Effector memory CD4-positive, alpha-beta T cell (primary cell): ENCODE measurements at regions not wholly inside any gene's neighbourhood (a gene's known extent, or its start where the extent isn't known, plus 50 kb on each side); places are given as distances from the start of the nearest gene placed in this dataset.

Experiments
- DNase-seq, 3 donors: peaks; one replicate each; pipeline ENCODE4 v3.0.0-alpha.2; 2020
- H3K27ac ChIP-seq: 2 replicates; pipeline ENCODE4 v1.7.0; 2013; ENCODE audit warnings: mild to moderate bottlenecking, low read length, moderate library complexity; ENCODE audit not compliant: insufficient read depth, poor library complexity, severe bottlenecking
- H3K27me3 ChIP-seq: replicated peaks from 2 replicates; pipeline ENCODE4 v1.7.0; 2013; ENCODE audit warnings: mild to moderate bottlenecking, low read length; ENCODE audit not compliant: insufficient read depth, control insufficient read depth, poor library complexity, severe bottlenecking
- H3K36me3 ChIP-seq: 2 replicates; pipeline ENCODE4 v1.7.0; 2013; ENCODE audit warnings: mild to moderate bottlenecking, low read length, moderate library complexity; ENCODE audit not compliant: control insufficient read depth, insufficient read depth
- H3K4me1 ChIP-seq: 2 replicates; pipeline ENCODE4 v1.7.0; 2013; ENCODE audit warnings: low read length, mild to moderate bottlenecking; ENCODE audit not compliant: control insufficient read depth, insufficient read depth, poor library complexity, severe bottlenecking
- H3K4me3 ChIP-seq: 2 replicates; pipeline ENCODE4 v1.7.0; 2013; ENCODE audit warnings: low read length, low read depth, mild to moderate bottlenecking; ENCODE audit not compliant: insufficient read depth, poor library complexity, severe bottlenecking
- H3K9me3 ChIP-seq: 2 replicates; pipeline ENCODE4 v1.7.0; 2013; ENCODE audit warnings: mild to moderate bottlenecking, low read length, moderate library complexity; ENCODE audit not compliant: control insufficient read depth

GRCh38 chr3:14252321-14253021 is 73.9 kb downstream of the LSM3 start:
- Histone ChIP-seq H3K9me3 (no peaks in the 10 kb centered on the region), H3K4me3 (no peak overlapping the region), H3K27ac (no peak overlapping the region), H3K36me3 (no peaks in the 10 kb centered on the region), H3K27me3 (no peaks in the 10 kb centered on the region), H3K4me1 (no peaks in the 10 kb centered on the region)
- DNase-seq, result no peak

GRCh38 chr3:14253022-14253706 is 74.5 kb downstream of the LSM3 start:
- no peaks in the 10 kb centered on the region for H3K36me3 ChIP-seq
- no peak overlapping the region for H3K27ac ChIP-seq
- no peaks in the 10 kb centered on the region for H3K4me1 ChIP-seq
- H3K9me3 ChIP-seq, result no peaks in the 10 kb centered on the region
- H3K4me3 ChIP-seq, result no peak overlapping the region
- DNase-seq, result no peak
- no peaks in the 10 kb centered on the region for H3K27me3 ChIP-seq

- Histone ChIP-seq H3K9me3 (no peaks in the 10 kb centered on the region), H3K4me3 (no peak overlapping the region), H3K36me3 (no peaks in the 10 kb centered on the region), H3K27me3 (no peaks in the 10 kb centered on the region), H3K27ac (no peak overlapping the region), H3K4me1 (no peaks in the 10 kb centered on the region)
- no peak for DNase-seq
Measured at GRCh38 chr3:14253707-14254382, 75.2 kb downstream of the LSM3 start.

GRCh38 chr3:14254812-14255702 is 76.4 kb downstream of the LSM3 start:
- DNase-seq, result no peak
- Histone ChIP-seq H3K9me3 (no peaks in the 10 kb centered on the region), H3K27me3 (no peaks in the 10 kb centered on the region)

GRCh38 chr3:14256046-14256445 is 77.4 kb downstream of the LSM3 start:
- Histone ChIP-seq H3K27me3 (no peaks in the 10 kb centered on the region), H3K9me3 (no peaks in the 10 kb centered on the region), H3K36me3 (no peaks in the 10 kb centered on the region), H3K27ac (no peak overlapping the region), H3K4me3 (no peak overlapping the region), H3K4me1 (no peaks in the 10 kb centered on the region)
- no peak for DNase-seq

More at GRCh38 chr3:14254812-14255702, 76.4 kb downstream of the LSM3 start:
- H3K27ac ChIP-seq, result no peak overlapping the region
- no peaks in the 10 kb centered on the region for H3K36me3 ChIP-seq
- no peak overlapping the region for H3K4me3 ChIP-seq
- H3K4me1 ChIP-seq, result no peaks in the 10 kb centered on the region

- H3K27me3 ChIP-seq, result no peaks in the 10 kb centered on the region
- H3K36me3 ChIP-seq, result no peaks in the 10 kb centered on the region
- H3K4me1 ChIP-seq, result no peaks in the 10 kb centered on the region
- no peaks in the 10 kb centered on the region for H3K9me3 ChIP-seq
- DNase-seq, result no peak
- H3K27ac ChIP-seq, result no peak overlapping the region
- no peak overlapping the region for H3K4me3 ChIP-seq
Measured at GRCh38 chr3:14256561-14257342, 78.1 kb downstream of the LSM3 start.

GRCh38 chr3:14258906-14259904 is 80.6 kb downstream of the LSM3 start:
- Histone ChIP-seq H3K36me3 (no peaks in the 10 kb centered on the region), H3K27me3 (no peaks in the 10 kb centered on the region), H3K27ac (no peak overlapping the region), H3K4me3 (no peak overlapping the region), H3K4me1 (no peaks in the 10 kb centered on the region), H3K9me3 (no peaks in the 10 kb centered on the region)
- no peak for DNase-seq

- no peak for DNase-seq
- no peak overlapping the region for H3K4me3 ChIP-seq
- no peaks in the 10 kb centered on the region for H3K9me3 ChIP-seq
- no peak overlapping the region for H3K27ac ChIP-seq
- no peaks in the 10 kb centered on the region for H3K4me1 ChIP-seq
- H3K27me3 ChIP-seq, result no peaks in the 10 kb centered on the region
- H3K36me3 ChIP-seq, result no peaks in the 10 kb centered on the region
Measured at GRCh38 chr3:14260463-14260862, 81.8 kb downstream of the LSM3 start.
